DND-41 (cell line): ENCODE measurements at regions not wholly inside any gene's neighbourhood (a gene's known extent, or its start where the extent isn't known, plus 50 kb on each side); places are given as distances from the start of the nearest gene placed in this dataset.

Experiments used
- EZH2 ChIP-seq: IDR thresholded peaks from 3 replicates; pipeline ENCODE4 v1.6.1; 2012; ENCODE audit warnings: borderline replicate concordance, low read depth, mild to moderate bottlenecking, moderate library complexity, low read length, inconsistent platforms; ENCODE audit not compliant: severe bottlenecking
- TF ChIP-seq, protein P1 (sequence below): IDR thresholded peaks from 2 replicates; pipeline ENCODE4 v1.5.1; 2012; ENCODE audit warnings: borderline replicate concordance, low read length, moderate library complexity, mild to moderate bottlenecking; ENCODE audit not compliant: poor library complexity, severe bottlenecking; ENCODE audit errors: extremely low read depth

DNA sequence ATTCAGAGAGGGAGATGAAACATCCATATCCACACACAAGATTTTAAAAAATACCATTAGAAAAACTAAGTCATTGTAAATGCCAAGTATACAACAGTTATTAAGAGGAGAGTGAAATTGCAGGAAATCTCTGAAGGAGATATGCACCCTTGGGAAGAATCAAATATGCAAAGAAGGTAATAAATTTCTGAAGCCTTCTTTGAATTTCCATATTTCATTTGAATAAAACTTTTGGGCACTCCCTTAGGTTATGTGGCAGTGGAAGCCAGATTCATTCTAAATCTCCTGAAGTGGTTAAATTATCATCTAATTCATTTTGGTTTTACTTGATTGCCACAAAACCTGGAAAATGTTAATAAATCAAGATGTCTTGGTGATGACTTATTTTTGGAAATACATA, 138.9 kb upstream of the CLEC14A start:
- TF ChIP-seq, protein P1, sequence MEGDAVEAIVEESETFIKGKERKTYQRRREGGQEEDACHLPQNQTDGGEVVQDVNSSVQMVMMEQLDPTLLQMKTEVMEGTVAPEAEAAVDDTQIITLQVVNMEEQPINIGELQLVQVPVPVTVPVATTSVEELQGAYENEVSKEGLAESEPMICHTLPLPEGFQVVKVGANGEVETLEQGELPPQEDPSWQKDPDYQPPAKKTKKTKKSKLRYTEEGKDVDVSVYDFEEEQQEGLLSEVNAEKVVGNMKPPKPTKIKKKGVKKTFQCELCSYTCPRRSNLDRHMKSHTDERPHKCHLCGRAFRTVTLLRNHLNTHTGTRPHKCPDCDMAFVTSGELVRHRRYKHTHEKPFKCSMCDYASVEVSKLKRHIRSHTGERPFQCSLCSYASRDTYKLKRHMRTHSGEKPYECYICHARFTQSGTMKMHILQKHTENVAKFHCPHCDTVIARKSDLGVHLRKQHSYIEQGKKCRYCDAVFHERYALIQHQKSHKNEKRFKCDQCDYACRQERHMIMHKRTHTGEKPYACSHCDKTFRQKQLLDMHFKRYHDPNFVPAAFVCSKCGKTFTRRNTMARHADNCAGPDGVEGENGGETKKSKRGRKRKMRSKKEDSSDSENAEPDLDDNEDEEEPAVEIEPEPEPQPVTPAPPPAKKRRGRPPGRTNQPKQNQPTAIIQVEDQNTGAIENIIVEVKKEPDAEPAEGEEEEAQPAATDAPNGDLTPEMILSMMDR, result no peak
- no peak for TF ChIP-seq EZH2
